H1 (cell line): ENCODE measurements at regions not wholly inside any gene's neighbourhood (a gene's known extent, or its start where the extent isn't known, plus 50 kb on each side); places are given as distances from the start of the nearest gene placed in this dataset.

Source experiments
- CTCF ChIA-PET: fragments of 300-600 bp; sonication (Branson Sonifier 250); formaldehyde crosslinking; loops from one replicate; lab custom pipeline; 2021; ENCODE audit not compliant: partially characterized antibody; lab: Charles Lee
- POLR2A ChIA-PET: fragments of 300-600 bp; sonication (Branson Sonifier 250); formaldehyde crosslinking; loops from one replicate; lab custom pipeline; 2021; ENCODE audit warnings: inconsistent platforms; ENCODE audit not compliant: partially characterized antibody; lab: Charles Lee
- DNase-seq, 2 experiments: peaks; one replicate each; pipeline versions ENCODE4 v3.0.0 to v3.0.0-alpha.2; 2010 to 2022; ENCODE audit warnings: low spot score in 2 of 2, low read depth in 1 of 2, mixed read lengths in 1 of 2
- FAIRE-seq: peaks from 2 replicates; lab custom pipeline; 2011; peaks lifted over from hg19 to GRCh38; lab: Jason Lieb, UNC
- H2AFZ ChIP-seq: 2 replicates; pipeline ENCODE4 v1.8.1; 2012; ENCODE audit warnings: low read length, inconsistent platforms
- H2AK5ac ChIP-seq: 2 replicates; pipeline ENCODE4 v1.6.1; 2013; ENCODE audit warnings: low read depth, low read length
- H2BK120ac ChIP-seq: replicated peaks from 2 replicates; pipeline ENCODE3; 2013; ENCODE audit warnings: low read depth, low read length, inconsistent platforms
- H2BK12ac ChIP-seq: 2 replicates; pipeline ENCODE4 v1.6.1; 2013; ENCODE audit warnings: low read depth, low read length
- H2BK15ac ChIP-seq: 2 replicates; pipeline ENCODE4 v1.6.1; 2013; ENCODE audit warnings: low read length
- H2BK20ac ChIP-seq: 2 replicates; pipeline ENCODE4 v1.6.1; 2013; ENCODE audit warnings: low read length
- H2BK5ac ChIP-seq: 2 replicates; pipeline ENCODE4 v1.6.1; 2013; ENCODE audit warnings: low read depth, low read length
- H3K14ac ChIP-seq: 2 replicates; pipeline ENCODE4 v1.6.1; 2013; ENCODE audit warnings: inconsistent platforms; ENCODE audit not compliant: insufficient read length
- H3K18ac ChIP-seq: 2 replicates; pipeline ENCODE4 v1.6.1; 2013; ENCODE audit warnings: low read length; ENCODE audit errors: extremely low read depth
- H3K23ac ChIP-seq: 2 replicates; pipeline ENCODE4 v1.6.1; 2013; ENCODE audit warnings: inconsistent platforms; ENCODE audit not compliant: insufficient read length
- H3K23me2 ChIP-seq: 2 replicates; pipeline ENCODE4 v1.6.1; 2013; ENCODE audit warnings: low read depth, low read length
- H3K27ac ChIP-seq: 2 replicates; pipeline ENCODE4 v1.6.1; 2011; ENCODE audit warnings: low read depth, low read length, inconsistent platforms
- H3K27me3 ChIP-seq, 4 experiments: replicated peaks in 1 of 4; 1 replicate in 1 of 4; 2 replicates in 3 of 4; pipeline versions ENCODE4 v1.6.1 to v1.8.1; 2011 to 2013; ENCODE audit warnings: low read length in 3 of 4, mild to moderate bottlenecking in 3 of 4, inconsistent platforms in 2 of 4, mixed read lengths in 2 of 4, moderate library complexity in 1 of 4; ENCODE audit not compliant: control insufficient read depth in 3 of 4, insufficient read depth in 3 of 4; ENCODE audit errors: extremely low read depth in 1 of 4
- H3K36me3 ChIP-seq, 4 experiments: 2 replicates each; pipeline versions ENCODE4 v1.6.1 to v1.8.1; 2011 to 2013; ENCODE audit warnings: mild to moderate bottlenecking in 4 of 4, low read length in 3 of 4, moderate library complexity in 2 of 4, control low read depth in 1 of 4, inconsistent platforms in 1 of 4; ENCODE audit not compliant: insufficient read depth in 4 of 4, control insufficient read depth in 2 of 4
- H3K4ac ChIP-seq: replicated peaks from 2 replicates; pipeline ENCODE3; 2013; ENCODE audit warnings: low read length, low read depth, mixed read lengths, inconsistent platforms; ENCODE audit not compliant: insufficient read length
- H3K4me1 ChIP-seq, 4 experiments: replicated peaks in 1 of 4; 1 replicate in 1 of 4; 2 replicates in 3 of 4; pipeline versions ENCODE4 v1.6.1 to v1.8.1; 2011 to 2013; ENCODE audit warnings: low read length in 3 of 4, inconsistent platforms in 2 of 4, mixed read lengths in 1 of 4; ENCODE audit not compliant: insufficient read depth in 4 of 4, control insufficient read depth in 3 of 4
- H3K4me2 ChIP-seq, 2 experiments: 2 replicates each; pipeline versions ENCODE4 v1.6.1 to v1.8.1; 2011 to 2013; ENCODE audit warnings: low read depth in 2 of 2, low read length in 2 of 2, control low read depth in 1 of 2, inconsistent platforms in 1 of 2, mild to moderate bottlenecking in 1 of 2; ENCODE audit not compliant: insufficient read depth in 1 of 2
- H3K4me3 ChIP-seq, 4 experiments: fragments of 200-600, 300-600 bp in 1 of 4; sonication (generic), shearing (Covaris generic), sonication (Bioruptor Twin) in 1 of 4; 2 replicates each; pipeline versions ENCODE4 v1.5.1 to v1.8.1; 2011 to 2016; ENCODE audit warnings: low read length in 4 of 4, low read depth in 3 of 4, control low read depth in 2 of 4, inconsistent platforms in 2 of 4, mild to moderate bottlenecking in 2 of 4, mixed read lengths in 1 of 4, moderate library complexity in 1 of 4; ENCODE audit not compliant: insufficient read depth in 2 of 4; ENCODE audit errors: extremely low read depth in 1 of 4
- H3K56ac ChIP-seq: replicated peaks from 2 replicates; pipeline ENCODE3; 2013; ENCODE audit warnings: low read depth, mild to moderate bottlenecking, mixed read lengths, low read length, inconsistent platforms; ENCODE audit not compliant: insufficient read length
- H3K79me1 ChIP-seq: 2 replicates; pipeline ENCODE4 v1.6.1; 2013; ENCODE audit warnings: low read depth, low read length, control low read depth
- H3K79me2 ChIP-seq, 2 experiments: 2 replicates each; pipeline versions ENCODE4 v1.6.1 to v1.8.1; 2012 to 2013; ENCODE audit warnings: low read length in 2 of 2, mild to moderate bottlenecking in 2 of 2, inconsistent platforms in 1 of 2; ENCODE audit not compliant: insufficient read depth in 2 of 2, control insufficient read depth in 1 of 2
- H3K9ac ChIP-seq, 4 experiments: replicated peaks in 1 of 4; 1 replicate in 1 of 4; 2 replicates in 3 of 4; pipeline versions ENCODE4 v1.6.1 to v1.8.1; 2011 to 2013; ENCODE audit warnings: low read depth in 3 of 4, low read length in 3 of 4, control low read depth in 2 of 4, mild to moderate bottlenecking in 2 of 4, moderate library complexity in 2 of 4, inconsistent platforms in 1 of 4; ENCODE audit errors: extremely low read depth in 1 of 4
- H3K9me3 ChIP-seq, 2 experiments: 2 replicates each; pipeline versions ENCODE4 v1.6.1 to v1.8.1; 2012 to 2013; ENCODE audit warnings: mild to moderate bottlenecking in 2 of 2, moderate library complexity in 2 of 2, control low read depth in 1 of 2, inconsistent platforms in 1 of 2, low read depth in 1 of 2, low read length in 1 of 2, mixed read lengths in 1 of 2; ENCODE audit not compliant: insufficient read depth in 2 of 2
- H4K20me1 ChIP-seq, 2 experiments: replicated peaks in 1 of 2; 2 replicates each; pipeline versions ENCODE3 to v1.8.1; 2011 to 2013; ENCODE audit warnings: inconsistent platforms in 2 of 2, low read length in 2 of 2, mild to moderate bottlenecking in 1 of 2; ENCODE audit not compliant: insufficient read depth in 2 of 2, control insufficient read depth in 1 of 2
- H4K5ac ChIP-seq: 2 replicates; pipeline ENCODE4 v1.6.1; 2013; ENCODE audit warnings: low read length, low read depth, mixed read lengths, inconsistent platforms; ENCODE audit not compliant: insufficient read length
- H4K8ac ChIP-seq: 2 replicates; pipeline ENCODE4 v1.8.0; 2013; ENCODE audit warnings: mild to moderate bottlenecking, moderate library complexity, low read length, inconsistent platforms; ENCODE audit not compliant: insufficient read depth; ENCODE audit errors: extremely low read depth
- H4K91ac ChIP-seq: replicated peaks from 2 replicates; pipeline ENCODE3; 2013; ENCODE audit warnings: low read length, mixed read lengths, inconsistent platforms; ENCODE audit not compliant: insufficient read length
- ASH2L ChIP-seq: fragments of 200-600, 300-600 bp; sonication (generic); IDR thresholded peaks from one replicate; pipeline ENCODE4 v1.7.1; 2017; ENCODE audit warnings: low read length
- FOSL1 ChIP-seq: IDR thresholded peaks from 2 replicates; pipeline ENCODE4 v1.6.1; 2011; ENCODE audit warnings: mild to moderate bottlenecking, low read depth, low read length, moderate library complexity; ENCODE audit not compliant: insufficient read depth
- HDAC2 ChIP-seq, 2 experiments: fragments of 300-600 bp in 1 of 2; sonication (generic) in 1 of 2; IDR thresholded peaks; 2 replicates each; pipeline ENCODE4 v1.6.1; 2011 to 2012; ENCODE audit warnings: low read depth in 2 of 2, low read length in 2 of 2, mild to moderate bottlenecking in 2 of 2, moderate library complexity in 2 of 2, borderline replicate concordance in 1 of 2, inconsistent platforms in 1 of 2
- TAF7 ChIP-seq: optimal IDR thresholded peaks from 2 replicates; pipeline ENCODE3; 2011; ENCODE audit warnings: low read depth, mild to moderate bottlenecking, inconsistent platforms, low read length, moderate library complexity, borderline replicate concordance
- WGBS, 2 experiments: shearing (Covaris generic) in 1 of 2; methylation state at CpG; one replicate each; pipeline versions ENCODE4 v1.1.6 to v1.1.7; 2013 to 2015; ENCODE audit warnings: low lambda C conversion rate in 2 of 2, mixed read lengths in 2 of 2, inconsistent platforms in 1 of 2, low coverage in 1 of 2, missing lambda C conversion rate in 1 of 2; ENCODE audit not compliant: insufficient replicate concordance in 2 of 2, insufficient coverage in 1 of 2, insufficient read length in 1 of 2; ENCODE audit errors: extremely low coverage in 1 of 2, missing lambda C conversion rate in 1 of 2; 5-methylcytosine and 5-hydroxymethylcytosine counted together
- TF ChIP-seq, protein P1 (sequence below): IDR thresholded peaks from 2 replicates; pipeline ENCODE4 v1.6.1; 2011; ENCODE audit warnings: low read length, improper control_type of control experiment

DNA sequence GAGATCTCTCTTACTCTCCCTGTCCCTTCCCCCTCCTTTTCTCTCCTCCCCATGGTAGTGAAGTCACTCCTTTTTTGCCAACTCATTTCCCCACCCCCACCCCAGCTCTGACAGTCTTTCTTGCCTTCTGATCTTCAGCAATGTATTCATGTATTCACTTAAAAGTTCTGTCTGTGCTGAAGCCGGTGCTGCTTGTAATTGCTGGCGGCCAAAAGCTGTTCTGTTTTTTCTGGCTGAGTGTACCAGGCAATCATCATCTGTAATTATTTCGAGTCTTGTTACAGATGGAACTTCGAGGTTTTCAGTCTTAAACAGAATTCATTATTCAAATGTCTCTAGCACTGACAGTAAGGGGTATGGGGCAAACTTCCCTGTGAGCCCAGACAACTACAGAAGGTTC, 99.5 kb downstream of the SPATA19 start:
- no peak overlapping the region for H4K5ac ChIP-seq
- H2AFZ ChIP-seq, result no peak overlapping the region
- H3K4me1 ChIP-seq, result peaks cover 0 to 5% (median 0%) of the 10 kb centered on the region in 4 experiments; a peak in 3 of 7 replicates
- FAIRE-seq, result no peak
- no peak overlapping the region for H3K4me2 ChIP-seq
- no peak overlapping the region for H2BK15ac ChIP-seq
- no peak overlapping the region for H4K91ac ChIP-seq
- no peak overlapping the region for H3K4me3 ChIP-seq
- peaks cover 0 to 2% of the 10 kb centered on the region in 2 experiments; a peak in 1 of 4 replicates for H3K9me3 ChIP-seq
- no peaks in the 10 kb centered on the region for H3K27me3 ChIP-seq
- H3K9ac ChIP-seq, result no peak overlapping the region
- TF ChIP-seq FOSL1 (no peak), HDAC2 (IDR thresholded peaks at IDR 0.05; ENCODE audit: borderline replicate concordance in 1 of 2, low read depth in 2 of 2, low read length in 2 of 2) (no peak), ASH2L (no peak), TAF7 (no peak)
- TF ChIP-seq, protein P1, sequence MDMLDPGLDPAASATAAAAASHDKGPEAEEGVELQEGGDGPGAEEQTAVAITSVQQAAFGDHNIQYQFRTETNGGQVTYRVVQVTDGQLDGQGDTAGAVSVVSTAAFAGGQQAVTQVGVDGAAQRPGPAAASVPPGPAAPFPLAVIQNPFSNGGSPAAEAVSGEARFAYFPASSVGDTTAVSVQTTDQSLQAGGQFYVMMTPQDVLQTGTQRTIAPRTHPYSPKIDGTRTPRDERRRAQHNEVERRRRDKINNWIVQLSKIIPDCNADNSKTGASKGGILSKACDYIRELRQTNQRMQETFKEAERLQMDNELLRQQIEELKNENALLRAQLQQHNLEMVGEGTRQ, result no peak
- no peak overlapping the region for H3K14ac ChIP-seq
- no peak overlapping the region for H2BK120ac ChIP-seq
- H2AK5ac ChIP-seq, result no peak overlapping the region
- DNase-seq, result no peak
- H3K23ac ChIP-seq, result no peak overlapping the region
- POLR2A ChIA-PET, result interaction anchor here (0.6 to 1.1 kb wide), 2 partner anchors 12 to 119 kb away, joined by 3 read pairs; no protein-coding TSS in a partner anchor
- H3K79me1 ChIP-seq, result no peaks in the 10 kb centered on the region
- H3K79me2 ChIP-seq, result no peaks in the 10 kb centered on the region
- no peak overlapping the region for H3K27ac ChIP-seq
- H3K18ac ChIP-seq, result no peak overlapping the region
- H3K4ac ChIP-seq, result no peak overlapping the region
- no peaks in the 10 kb centered on the region; the same call in 1 of the 2 replicates for H3K23me2 ChIP-seq
- no peaks in the 10 kb centered on the region for H3K36me3 ChIP-seq
- H2BK12ac ChIP-seq, result no peak overlapping the region
- no peak overlapping the region for H2BK20ac ChIP-seq
- H2BK5ac ChIP-seq, result no peak overlapping the region
- H4K20me1 ChIP-seq, result no peaks in the 10 kb centered on the region
- H4K8ac ChIP-seq, result no peak overlapping the region
- CTCF ChIA-PET, result interaction anchor here (1.5 kb wide), 1 partner anchor 169 kb away, joined by 4 read pairs; no protein-coding TSS in a partner anchor
- 86% methylated on average over 4 of the region's 4 CpGs; no CpG with 5 or more reads in 1 of the 2 experiments for WGBS, 2 experiments
- no peak overlapping the region for H3K56ac ChIP-seq
